ENCODE measurements at regions not wholly inside any gene's neighbourhood (a gene's known extent, or its start where the extent isn't known, plus 50 kb on each side); places are given as distances from the start of the nearest gene placed in this dataset.
"Not testable (repeated sequence)": the region's sequence is repeated elsewhere in the genome, so short reads cannot be mapped to it uniquely, and the experiment has no call there.

- Histone ChIP-seq H3K9me3 (no peaks in the 10 kb centered on the region), H3K27ac (no peak overlapping the region), H3K4me3 (no peak overlapping the region), H3K36me3 (no peaks in the 10 kb centered on the region), H3K27me3 (no peaks in the 10 kb centered on the region), H3K4me1 (no peaks in the 10 kb centered on the region)
- no peak for DNase-seq
- TF ChIP-seq CTCF (IDR thresholded peaks at IDR 0.05): no peak
- TF ChIP-seq POLR2A (IDR thresholded peaks at IDR 0.05): no peak
- intact Hi-C loops (cut with DNase I): no loop called here
Measured at GRCh38 chr7:19275000-19275399, 129.8 kb upstream of the FERD3L start.

DNA sequence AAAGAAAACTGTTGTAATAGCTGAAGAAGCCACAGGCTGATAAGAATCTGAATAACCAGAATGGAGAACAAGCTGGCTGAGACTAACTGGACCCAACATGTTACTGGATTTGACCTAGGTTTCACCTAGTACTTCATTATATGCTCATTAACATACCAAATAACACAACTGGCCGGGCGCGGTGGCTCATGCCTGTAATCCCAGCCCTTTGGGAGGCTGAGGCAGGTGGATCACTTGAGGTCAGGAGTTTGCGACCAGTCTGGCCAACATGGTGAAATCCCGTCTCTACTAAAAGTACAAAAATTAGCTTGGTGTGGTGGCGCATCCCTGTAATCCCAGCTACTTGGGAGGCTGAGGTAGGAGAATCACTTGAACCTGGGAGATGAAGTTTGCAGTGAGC lies 127.1 kb upstream of the FERD3L start:
- H3K4me1 ChIP-seq; intact Hi-C loops (cut with DNase I); H3K9me3 ChIP-seq; DNase-seq; H3K27me3 ChIP-seq; H3K36me3 ChIP-seq; H3K27ac ChIP-seq; H3K4me3 ChIP-seq: not testable (repeated sequence)
- WGBS, 2 donors: 81 to 95% methylated on average over 5 to 6 of the region's 6 CpGs

DNA sequence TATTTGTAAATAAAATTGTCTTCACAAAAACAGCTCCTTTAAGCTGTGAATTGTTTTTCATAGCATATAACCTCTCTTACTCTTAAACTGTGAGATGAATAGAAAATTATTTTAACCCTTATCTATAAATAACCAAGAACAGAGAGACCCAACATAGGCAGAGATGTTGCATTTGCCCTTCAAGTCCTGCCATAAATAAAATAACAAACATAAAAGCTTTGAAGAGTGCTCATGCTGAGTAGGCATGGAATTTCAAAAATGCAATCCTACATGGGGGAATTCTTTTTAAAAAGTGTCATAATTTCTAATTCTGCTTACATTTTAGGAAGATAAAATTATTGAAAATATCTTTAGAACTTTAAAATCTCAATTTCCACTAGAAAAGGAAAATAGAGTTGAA lies 124.1 kb upstream of the FERD3L start:
- Histone ChIP-seq H3K27me3 (no peaks in the 10 kb centered on the region), H3K4me3 (no peak overlapping the region), H3K4me1 (no peaks in the 10 kb centered on the region), H3K36me3 (no peaks in the 10 kb centered on the region), H3K9me3 (no peaks in the 10 kb centered on the region), H3K27ac (no peak overlapping the region)
- TF ChIP-seq CTCF (IDR thresholded peaks at IDR 0.05) (no peak), POLR2A (IDR thresholded peaks at IDR 0.05) (no peak)
- DNase-seq: no peak
- intact Hi-C loops (cut with DNase I): no loop called here

- Histone ChIP-seq H3K27me3 (no peaks in the 10 kb centered on the region), H3K9me3 (no peaks in the 10 kb centered on the region), H3K36me3 (no peaks in the 10 kb centered on the region), H3K4me3 (no peak overlapping the region), H3K4me1 (no peaks in the 10 kb centered on the region), H3K27ac (no peak overlapping the region)
- intact Hi-C loops (cut with DNase I): no loop called here
- WGBS, 2 donors: 48 to 55% methylated on average over 2 of the region's 2 CpGs
- no peak for TF ChIP-seq POLR2A (IDR thresholded peaks at IDR 0.05)
- no peak for TF ChIP-seq CTCF (IDR thresholded peaks at IDR 0.05)
- no peak for DNase-seq
Measured at GRCh38 chr7:19268737-19269136, 123.5 kb upstream of the FERD3L start.

DNA sequence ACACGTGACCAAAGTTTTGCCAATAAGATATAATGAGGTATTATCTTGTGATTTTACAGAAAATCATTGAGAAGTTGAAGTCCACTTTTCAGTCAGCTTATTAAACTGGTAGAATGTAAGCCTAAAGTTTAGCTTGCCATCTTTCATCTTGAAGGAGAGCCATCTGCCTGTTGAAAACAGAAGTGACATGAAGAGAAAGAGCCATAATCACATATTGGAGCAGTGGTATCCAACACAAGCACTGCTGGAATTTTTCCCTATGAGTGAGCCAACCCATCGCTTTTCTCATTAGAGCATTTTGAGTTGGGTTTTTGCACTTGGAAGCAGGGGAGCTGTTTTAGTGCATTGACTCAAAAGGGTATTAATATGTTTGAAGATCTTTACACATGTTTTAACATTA lies 117.6 kb upstream of the FERD3L start:
- Histone ChIP-seq H3K27me3 (no peaks in the 10 kb centered on the region), H3K36me3 (no peaks in the 10 kb centered on the region), H3K4me1 (no peaks in the 10 kb centered on the region), H3K4me3 (no peak overlapping the region), H3K9me3 (no peaks in the 10 kb centered on the region), H3K27ac (no peak overlapping the region)
- DNase-seq: no peak
- WGBS, 2 donors: 68 to 71% methylated on average over 2 of the region's 2 CpGs
- TF ChIP-seq CTCF (IDR thresholded peaks at IDR 0.05) (no peak), POLR2A (IDR thresholded peaks at IDR 0.05) (no peak)
- intact Hi-C loops (cut with DNase I): no loop called here

DNA sequence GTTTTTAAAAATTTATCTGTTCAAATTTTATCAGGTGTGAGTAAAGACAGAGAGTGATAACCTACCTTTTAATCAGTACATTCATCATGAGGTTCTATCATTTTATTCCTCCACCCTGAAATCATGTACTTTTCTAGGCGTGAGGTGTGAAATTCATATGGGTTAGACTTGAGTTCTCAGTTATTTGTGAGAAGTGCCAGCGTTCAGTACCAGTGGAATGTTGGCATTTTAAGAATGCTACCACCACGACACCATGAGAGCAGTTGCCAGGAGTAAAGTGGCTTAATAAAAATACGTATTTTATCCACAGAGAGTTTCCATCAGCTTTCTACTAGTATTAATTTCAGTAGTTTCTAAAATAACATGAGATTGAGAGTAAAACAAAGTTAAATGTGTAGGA lies 104.1 kb upstream of the FERD3L start:
- no peaks in the 10 kb centered on the region for H3K36me3 ChIP-seq
- intact Hi-C loops (cut with DNase I): no loop called here
- H3K27me3 ChIP-seq: no peaks in the 10 kb centered on the region
- no peak overlapping the region for H3K4me3 ChIP-seq
- H3K27ac ChIP-seq: no peak overlapping the region
- DNase-seq: no peak
- TF ChIP-seq POLR2A (IDR thresholded peaks at IDR 0.05): no peak
- TF ChIP-seq CTCF (IDR thresholded peaks at IDR 0.05): no peak
- 58 to 66% methylated on average over 4 of the region's 4 CpGs for WGBS, 2 donors
- H3K9me3 ChIP-seq: peaks cover 0 to 6% (median 0%) of the 10 kb centered on the region in 3 donors
- no peaks in the 10 kb centered on the region for H3K4me1 ChIP-seq

Measured in esophagus squamous epithelium (tissue), 5 donors.